ENCODE measurements at regions not wholly inside any gene's neighbourhood (a gene's known extent, or its start where the extent isn't known, plus 50 kb on each side); places are given as distances from the start of the nearest gene placed in this dataset.

DNA sequence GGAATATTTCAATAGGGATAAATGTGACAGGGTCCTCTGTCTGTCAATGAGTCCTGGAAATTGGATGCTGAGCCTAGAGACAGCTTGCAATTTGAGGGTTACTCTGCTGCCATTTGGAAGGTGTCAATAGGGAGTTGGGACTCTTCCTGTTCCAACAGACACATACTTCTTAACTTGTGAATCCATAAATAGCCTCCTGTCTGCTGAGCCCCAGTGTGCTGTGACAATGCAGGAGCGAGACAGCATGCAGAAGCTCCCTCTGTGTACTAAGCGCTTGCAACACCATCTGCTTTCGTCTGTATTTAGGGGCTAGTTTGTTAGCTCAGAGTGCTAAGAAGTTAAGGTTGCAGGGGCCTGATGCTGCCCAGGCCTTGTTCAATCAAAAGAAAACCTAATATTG is 58.5 kb upstream of the GPR12 start:
- H3K27me3 Mint-ChIP-seq (ENCODE audit: insufficient read depth, unreplicated experiment): peaks cover 21% of the 10 kb centered on the region

GRCh38 chr13:26816881-26817280 is 56.3 kb upstream of the GPR12 start:
- CTCF ChIA-PET: interaction anchor here (0.6 kb wide), 1 partner anchor 106 kb away, joined by 3 read pairs; no protein-coding TSS in a partner anchor
- H3K27me3 ChIP-seq (replicated peaks; ENCODE audit: control insufficient read depth, insufficient read depth, low read length): no peaks in the 10 kb centered on the region

More for the DNA sequence above, 58.5 kb upstream of the GPR12 start:
- Histone ChIP-seq H3K4me1 (no peaks in the 10 kb centered on the region), H3K4me3 (ENCODE audit: low read depth, low read length) (no peak overlapping the region), H3K9me3 (no peaks in the 10 kb centered on the region), H3K27me3 (replicated peaks; ENCODE audit: control insufficient read depth, insufficient read depth, low read length) (no peaks in the 10 kb centered on the region), H3K36me3 (ENCODE audit: control insufficient read depth, insufficient read depth, low read length) (no peaks in the 10 kb centered on the region)
- ChIA-PET CTCF (no interaction called here), POLR2A (no interaction called here)
- no peak overlapping the region for H3K27ac Mint-ChIP-seq (ENCODE audit: unreplicated experiment)
- DNase-seq: no peak
- no TSS peak for BruUV-seq (replicated peaks)
- no peak overlapping the region for H3K4me3 Mint-ChIP-seq (ENCODE audit: unreplicated experiment)
- TF ChIP-seq, protein P1, sequence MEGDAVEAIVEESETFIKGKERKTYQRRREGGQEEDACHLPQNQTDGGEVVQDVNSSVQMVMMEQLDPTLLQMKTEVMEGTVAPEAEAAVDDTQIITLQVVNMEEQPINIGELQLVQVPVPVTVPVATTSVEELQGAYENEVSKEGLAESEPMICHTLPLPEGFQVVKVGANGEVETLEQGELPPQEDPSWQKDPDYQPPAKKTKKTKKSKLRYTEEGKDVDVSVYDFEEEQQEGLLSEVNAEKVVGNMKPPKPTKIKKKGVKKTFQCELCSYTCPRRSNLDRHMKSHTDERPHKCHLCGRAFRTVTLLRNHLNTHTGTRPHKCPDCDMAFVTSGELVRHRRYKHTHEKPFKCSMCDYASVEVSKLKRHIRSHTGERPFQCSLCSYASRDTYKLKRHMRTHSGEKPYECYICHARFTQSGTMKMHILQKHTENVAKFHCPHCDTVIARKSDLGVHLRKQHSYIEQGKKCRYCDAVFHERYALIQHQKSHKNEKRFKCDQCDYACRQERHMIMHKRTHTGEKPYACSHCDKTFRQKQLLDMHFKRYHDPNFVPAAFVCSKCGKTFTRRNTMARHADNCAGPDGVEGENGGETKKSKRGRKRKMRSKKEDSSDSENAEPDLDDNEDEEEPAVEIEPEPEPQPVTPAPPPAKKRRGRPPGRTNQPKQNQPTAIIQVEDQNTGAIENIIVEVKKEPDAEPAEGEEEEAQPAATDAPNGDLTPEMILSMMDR (IDR thresholded peaks at IDR 0.05; ENCODE audit: insufficient read depth in 1 of 2, low read depth in 1 of 2, low read length in 1 of 2, severe bottlenecking in 1 of 2, unreplicated experiment in 1 of 2): no peak
- intact Hi-C loops (cut with micrococcal nuclease; ENCODE audit: unreplicated experiment): no loop called here
- no peaks in the 10 kb centered on the region for H3K4me1 Mint-ChIP-seq (ENCODE audit: low read depth, unreplicated experiment)
- no peaks in the 10 kb centered on the region for H3K9me3 Mint-ChIP-seq (ENCODE audit: unreplicated experiment)
- no peaks in the 10 kb centered on the region for H3K36me3 Mint-ChIP-seq (ENCODE audit: insufficient read depth, unreplicated experiment)

GRCh38 chr13:26813980-26814348 is 53.4 kb upstream of the GPR12 start:
- H3K4me1 ChIP-seq: no peaks in the 10 kb centered on the region
- DNase-seq: no peak
- intact Hi-C loops (cut with micrococcal nuclease; ENCODE audit: unreplicated experiment): no loop called here
- Mint-ChIP-seq H3K9me3 (ENCODE audit: unreplicated experiment) (no peaks in the 10 kb centered on the region), H3K36me3 (ENCODE audit: insufficient read depth, unreplicated experiment) (no peaks in the 10 kb centered on the region), H3K27me3 (ENCODE audit: insufficient read depth, unreplicated experiment) (peaks cover 24% of the 10 kb centered on the region), H3K27ac (ENCODE audit: unreplicated experiment) (no peak overlapping the region), H3K4me1 (ENCODE audit: low read depth, unreplicated experiment) (no peaks in the 10 kb centered on the region), H3K4me3 (ENCODE audit: unreplicated experiment) (no peak overlapping the region)
- CTCF ChIA-PET: no interaction called here
- H3K27me3 ChIP-seq (replicated peaks; ENCODE audit: control insufficient read depth, insufficient read depth, low read length): no peaks in the 10 kb centered on the region; the same call in 1 of the 2 replicates
- TF ChIP-seq, protein P1 (IDR thresholded peaks at IDR 0.05; ENCODE audit: insufficient read depth in 1 of 2, low read depth in 1 of 2, low read length in 1 of 2, severe bottlenecking in 1 of 2, unreplicated experiment in 1 of 2): no peak
- POLR2A ChIA-PET: no interaction called here
- BruUV-seq (replicated peaks): no TSS peak
- no peaks in the 10 kb centered on the region for H3K9me3 ChIP-seq
- no peaks in the 10 kb centered on the region for H3K36me3 ChIP-seq (ENCODE audit: control insufficient read depth, insufficient read depth, low read length)
- H3K4me3 ChIP-seq (ENCODE audit: low read depth, low read length): no peak overlapping the region

More at GRCh38 chr13:26816881-26817280, 56.3 kb upstream of the GPR12 start:
- POLR2A ChIA-PET: no interaction called here
- H3K4me1 Mint-ChIP-seq (ENCODE audit: low read depth, unreplicated experiment): no peaks in the 10 kb centered on the region
- no peaks in the 10 kb centered on the region for H3K9me3 Mint-ChIP-seq (ENCODE audit: unreplicated experiment)
- H3K36me3 ChIP-seq (ENCODE audit: control insufficient read depth, insufficient read depth, low read length): no peaks in the 10 kb centered on the region
- no peak overlapping the region for H3K4me3 Mint-ChIP-seq (ENCODE audit: unreplicated experiment)
- H3K27ac Mint-ChIP-seq (ENCODE audit: unreplicated experiment): no peak overlapping the region
- TF ChIP-seq, protein P1 (IDR thresholded peaks at IDR 0.05; ENCODE audit: insufficient read depth in 1 of 2, low read depth in 1 of 2, low read length in 1 of 2, severe bottlenecking in 1 of 2, unreplicated experiment in 1 of 2): no peak
- H3K36me3 Mint-ChIP-seq (ENCODE audit: insufficient read depth, unreplicated experiment): no peaks in the 10 kb centered on the region
- H3K9me3 ChIP-seq: no peaks in the 10 kb centered on the region
- no peak overlapping the region for H3K4me3 ChIP-seq (ENCODE audit: low read depth, low read length)
- no peaks in the 10 kb centered on the region for H3K4me1 ChIP-seq
- H3K27me3 Mint-ChIP-seq (ENCODE audit: insufficient read depth, unreplicated experiment): peaks cover 23% of the 10 kb centered on the region
- intact Hi-C loops (cut with micrococcal nuclease; ENCODE audit: unreplicated experiment): no loop called here
- no peak for DNase-seq
- no TSS peak for BruUV-seq (replicated peaks)
